ENCODE measurements at regions not wholly inside any gene's neighbourhood (a gene's known extent, or its start where the extent isn't known, plus 50 kb on each side); places are given as distances from the start of the nearest gene placed in this dataset.

DNA sequence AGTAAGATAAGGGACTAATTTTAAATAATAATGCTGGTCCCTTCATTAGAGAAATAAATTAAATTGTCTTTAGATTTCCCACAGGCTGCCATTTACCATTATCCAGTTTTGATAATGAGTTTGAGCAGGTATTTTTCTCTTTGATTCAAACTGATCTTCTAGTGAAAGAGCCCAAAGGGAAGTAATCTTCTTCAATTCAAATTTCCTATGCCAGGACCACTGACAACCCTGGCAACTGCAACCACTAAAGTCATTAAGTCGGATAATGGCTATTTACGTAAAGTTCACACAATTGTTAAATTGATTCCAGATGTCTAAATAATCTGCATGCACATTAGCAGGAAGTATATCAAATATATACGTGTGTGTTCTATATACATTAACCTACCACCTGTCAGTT lies 399.3 kb downstream of the PTPRC start:
- ATAC-seq (ENCODE audit: low read depth) = no peak
- Histone ChIP-seq H3K27me3 (ENCODE audit: insufficient read depth, poor library complexity, severe bottlenecking) (no peaks in the 10 kb centered on the region), H3K4me3 (ENCODE audit: severe bottlenecking) (no peak overlapping the region), H3K36me3 (ENCODE audit: low read depth) (no peaks in the 10 kb centered on the region), H3K9me3 (ENCODE audit: severe bottlenecking) (no peaks in the 10 kb centered on the region), H3K27ac (ENCODE audit: poor library complexity, severe bottlenecking) (no peak overlapping the region), H3K4me1 (ENCODE audit: insufficient read depth, poor library complexity, severe bottlenecking) (no peaks in the 10 kb centered on the region)
- TF ChIP-seq, protein P1, sequence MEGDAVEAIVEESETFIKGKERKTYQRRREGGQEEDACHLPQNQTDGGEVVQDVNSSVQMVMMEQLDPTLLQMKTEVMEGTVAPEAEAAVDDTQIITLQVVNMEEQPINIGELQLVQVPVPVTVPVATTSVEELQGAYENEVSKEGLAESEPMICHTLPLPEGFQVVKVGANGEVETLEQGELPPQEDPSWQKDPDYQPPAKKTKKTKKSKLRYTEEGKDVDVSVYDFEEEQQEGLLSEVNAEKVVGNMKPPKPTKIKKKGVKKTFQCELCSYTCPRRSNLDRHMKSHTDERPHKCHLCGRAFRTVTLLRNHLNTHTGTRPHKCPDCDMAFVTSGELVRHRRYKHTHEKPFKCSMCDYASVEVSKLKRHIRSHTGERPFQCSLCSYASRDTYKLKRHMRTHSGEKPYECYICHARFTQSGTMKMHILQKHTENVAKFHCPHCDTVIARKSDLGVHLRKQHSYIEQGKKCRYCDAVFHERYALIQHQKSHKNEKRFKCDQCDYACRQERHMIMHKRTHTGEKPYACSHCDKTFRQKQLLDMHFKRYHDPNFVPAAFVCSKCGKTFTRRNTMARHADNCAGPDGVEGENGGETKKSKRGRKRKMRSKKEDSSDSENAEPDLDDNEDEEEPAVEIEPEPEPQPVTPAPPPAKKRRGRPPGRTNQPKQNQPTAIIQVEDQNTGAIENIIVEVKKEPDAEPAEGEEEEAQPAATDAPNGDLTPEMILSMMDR (IDR thresholded peaks at IDR 0.05; ENCODE audit: poor library complexity, severe bottlenecking) = no peak
- no peak for DNase-seq (ENCODE audit: low spot score)

DNA sequence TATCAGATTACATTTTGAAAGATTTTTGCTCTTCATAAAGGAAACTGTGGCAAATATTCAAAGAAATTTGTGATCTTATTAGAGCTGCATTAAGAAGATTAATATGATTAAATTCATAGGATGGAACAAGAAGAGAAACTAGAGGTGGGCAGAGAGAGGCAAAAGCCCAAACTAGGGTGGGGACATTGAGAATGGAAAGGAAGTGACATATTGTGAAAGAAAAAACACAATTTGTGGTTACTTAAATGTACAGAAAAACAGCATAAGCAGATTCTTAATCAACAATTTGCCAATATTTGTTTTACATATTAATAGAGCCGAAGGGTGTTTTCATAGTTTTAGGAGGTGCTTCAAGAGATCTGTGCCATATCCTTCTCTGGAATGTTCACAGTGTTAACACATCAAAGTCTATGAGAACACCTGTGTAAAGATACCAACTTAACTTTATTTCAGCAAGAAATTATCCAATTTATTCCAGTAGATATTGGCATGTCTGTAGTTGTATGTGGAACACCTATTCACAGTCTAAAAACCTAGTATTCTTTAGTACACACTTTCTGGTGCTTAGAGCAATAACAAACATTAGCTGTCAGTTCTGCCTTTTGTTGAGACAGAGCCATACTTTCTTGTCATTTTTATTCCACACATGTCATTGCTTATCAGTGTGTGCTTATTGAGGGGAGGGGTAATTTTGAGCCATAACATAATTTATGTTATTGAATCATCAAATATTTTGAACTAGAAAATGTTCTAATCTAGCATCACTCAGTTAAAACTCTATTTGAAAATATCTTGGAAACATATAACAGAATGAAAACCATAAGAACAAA lies 401.5 kb downstream of the PTPRC start:
- no peak for ATAC-seq (ENCODE audit: low read depth)
- no peak overlapping the region for H3K27ac ChIP-seq (ENCODE audit: poor library complexity, severe bottlenecking)

DNA sequence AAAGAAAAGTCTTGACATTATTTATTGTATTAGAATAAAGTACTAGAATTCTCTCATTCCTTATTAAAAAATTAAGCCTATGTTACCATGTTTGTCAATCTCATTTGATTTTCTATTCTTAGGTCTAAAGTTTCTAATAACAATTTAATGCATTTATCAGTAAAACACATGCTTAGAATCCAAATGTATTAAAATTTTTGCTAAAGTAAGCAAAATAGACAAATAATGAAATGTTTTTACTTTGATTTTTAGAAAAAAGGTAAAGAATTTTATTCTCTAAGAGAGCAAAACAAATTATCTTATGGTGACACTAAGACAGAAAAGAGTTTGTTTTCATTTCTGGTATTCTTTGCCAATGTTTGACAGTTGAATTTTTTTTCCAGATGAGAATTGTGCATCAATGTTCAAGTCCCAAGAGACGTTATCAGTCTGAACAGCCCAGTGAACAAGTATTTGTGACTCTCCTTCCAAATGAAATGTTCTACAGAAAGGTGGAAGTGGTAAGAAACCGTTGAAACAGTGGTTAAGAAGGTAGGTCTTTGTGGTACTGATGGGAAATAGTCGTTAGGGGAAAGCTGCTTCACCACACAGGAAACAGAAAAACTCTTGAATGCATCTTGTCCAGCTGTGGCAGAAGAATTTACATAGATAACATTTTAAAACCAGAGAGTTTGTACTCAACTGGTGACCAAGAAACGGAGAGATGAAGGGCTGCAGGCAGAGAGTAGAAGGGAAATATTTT lies 402.5 kb downstream of the PTPRC start:
- no peak for ATAC-seq (ENCODE audit: low read depth)
- Histone ChIP-seq H3K4me1 (ENCODE audit: insufficient read depth, poor library complexity, severe bottlenecking) (no peaks in the 10 kb centered on the region), H3K27ac (ENCODE audit: poor library complexity, severe bottlenecking) (no peak overlapping the region), H3K4me3 (ENCODE audit: severe bottlenecking) (no peak overlapping the region), H3K9me3 (ENCODE audit: severe bottlenecking) (no peaks in the 10 kb centered on the region), H3K27me3 (ENCODE audit: insufficient read depth, poor library complexity, severe bottlenecking) (no peaks in the 10 kb centered on the region), H3K36me3 (ENCODE audit: low read depth) (no peaks in the 10 kb centered on the region)
- TF ChIP-seq, protein P1 (IDR thresholded peaks at IDR 0.05; ENCODE audit: poor library complexity, severe bottlenecking) = no peak
- no peak for DNase-seq (ENCODE audit: low spot score)

More for the DNA sequence above, 401.5 kb downstream of the PTPRC start:
- Histone ChIP-seq H3K36me3 (ENCODE audit: low read depth) (no peaks in the 10 kb centered on the region), H3K27me3 (ENCODE audit: insufficient read depth, poor library complexity, severe bottlenecking) (no peaks in the 10 kb centered on the region), H3K4me3 (ENCODE audit: severe bottlenecking) (no peak overlapping the region), H3K9me3 (ENCODE audit: severe bottlenecking) (no peaks in the 10 kb centered on the region), H3K4me1 (ENCODE audit: insufficient read depth, poor library complexity, severe bottlenecking) (no peaks in the 10 kb centered on the region)
- DNase-seq (ENCODE audit: low spot score) = no peak
- TF ChIP-seq, protein P1 (IDR thresholded peaks at IDR 0.05; ENCODE audit: poor library complexity, severe bottlenecking) = no peak

DNA sequence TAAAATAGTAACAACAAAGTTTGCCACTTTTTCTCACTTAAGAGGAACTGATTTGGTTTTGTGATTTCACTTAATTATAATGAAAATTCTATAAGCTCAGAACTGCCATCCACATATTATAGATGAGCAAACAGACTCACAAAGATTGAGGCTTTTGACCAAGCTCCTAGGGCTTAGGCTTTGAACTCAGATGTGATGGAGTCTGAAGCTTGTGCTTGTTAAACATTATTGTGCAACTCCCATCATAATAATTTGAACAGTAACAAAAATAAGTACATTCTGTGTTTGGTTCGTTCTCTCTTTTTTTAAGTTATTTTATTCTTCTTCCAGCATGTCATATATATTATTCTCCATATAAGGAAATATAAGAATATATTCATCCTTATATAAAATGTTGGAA lies 403.4 kb downstream of the PTPRC start:
- ATAC-seq (ENCODE audit: low read depth) = no peak
- H3K27ac ChIP-seq (ENCODE audit: poor library complexity, severe bottlenecking) = no peak overlapping the region
- H3K4me3 ChIP-seq (ENCODE audit: severe bottlenecking) = no peak overlapping the region
- H3K4me1 ChIP-seq (ENCODE audit: insufficient read depth, poor library complexity, severe bottlenecking) = no peaks in the 10 kb centered on the region
- DNase-seq (ENCODE audit: low spot score) = no peak
- no peaks in the 10 kb centered on the region for H3K9me3 ChIP-seq (ENCODE audit: severe bottlenecking)
- TF ChIP-seq, protein P1 (IDR thresholded peaks at IDR 0.05; ENCODE audit: poor library complexity, severe bottlenecking) = no peak
- no peaks in the 10 kb centered on the region for H3K36me3 ChIP-seq (ENCODE audit: low read depth)
- no peaks in the 10 kb centered on the region for H3K27me3 ChIP-seq (ENCODE audit: insufficient read depth, poor library complexity, severe bottlenecking)
